ENCODE measurements at regions not wholly inside any gene's neighbourhood (a gene's known extent, or its start where the extent isn't known, plus 50 kb on each side); places are given as distances from the start of the nearest gene placed in this dataset.

GRCh38 chr2:12928197-12928774, 211.6 kb downstream of the TRIB2 start:
- DNase-seq (ENCODE audit: low spot score), result no peak
- Histone ChIP-seq H3K27ac (no peak overlapping the region), H3K27me3 (no peaks in the 10 kb centered on the region), H3K9me3 (no peaks in the 10 kb centered on the region), H3K36me3 (no peaks in the 10 kb centered on the region), H3K4me1 (peaks cover 0 to 31% of the 10 kb centered on the region in 2 donors), H3K4me3 (no peak overlapping the region)
- no peak for TF ChIP-seq CTCF (IDR thresholded peaks at IDR 0.05)

DNA sequence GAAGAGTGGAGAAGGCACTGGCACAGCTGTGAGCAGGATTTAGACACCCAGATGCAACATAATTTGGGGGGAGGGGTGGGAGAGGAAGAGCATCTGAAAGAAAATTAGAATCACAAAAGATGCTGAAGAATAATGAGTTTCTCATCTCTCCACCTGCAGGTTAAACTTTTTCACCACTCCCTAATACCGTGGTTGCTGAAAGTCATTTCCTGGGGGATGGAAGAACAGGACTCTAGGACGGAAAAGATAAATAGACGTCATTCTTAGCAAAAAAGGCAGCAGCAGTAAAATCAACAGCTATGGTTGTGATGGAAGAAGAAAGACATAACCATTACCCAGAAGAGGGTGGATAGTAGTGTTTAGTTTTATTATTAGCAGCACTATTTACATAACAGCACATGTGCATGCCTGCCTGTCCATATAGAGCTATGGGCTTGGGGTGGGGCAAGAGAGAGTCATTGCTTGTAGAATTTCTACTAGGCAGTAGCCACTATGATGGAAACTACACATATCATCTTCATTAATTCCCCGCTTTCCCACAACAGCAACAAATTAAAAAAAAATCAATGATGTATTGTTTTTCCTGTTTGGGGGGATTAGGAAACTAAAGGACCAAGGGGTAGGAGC, 212.2 kb downstream of the TRIB2 start:
- Histone ChIP-seq H3K27ac (no peak overlapping the region), H3K4me3 (no peak overlapping the region), H3K4me1 (peaks cover 0 to 31% of the 10 kb centered on the region in 2 donors), H3K9me3 (no peaks in the 10 kb centered on the region), H3K36me3 (no peaks in the 10 kb centered on the region), H3K27me3 (no peaks in the 10 kb centered on the region)
- TF ChIP-seq CTCF (IDR thresholded peaks at IDR 0.05), result no peak
- DNase-seq (ENCODE audit: low spot score), result no peak

DNA sequence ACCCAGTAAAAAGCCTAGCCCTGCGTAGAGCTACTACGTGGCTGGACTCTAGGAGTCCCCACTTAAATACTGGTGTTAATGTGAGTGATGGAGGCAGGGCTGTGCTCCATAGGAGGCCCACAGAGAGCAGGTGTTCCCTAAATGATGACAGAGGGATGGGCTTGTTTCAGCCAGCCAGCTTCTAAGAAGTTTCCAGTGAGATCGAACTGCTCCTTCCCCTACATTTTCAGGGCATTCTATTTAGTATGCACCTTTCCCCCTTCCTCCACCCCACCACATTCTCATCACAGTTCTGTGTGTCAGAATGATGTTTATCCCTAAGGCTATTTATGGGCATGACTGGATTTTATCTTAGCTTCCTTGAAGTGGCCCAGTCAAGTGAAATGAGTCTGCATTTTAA, 213.0 kb downstream of the TRIB2 start:
- Histone ChIP-seq H3K27me3 (no peaks in the 10 kb centered on the region), H3K36me3 (no peaks in the 10 kb centered on the region), H3K4me3 (no peak overlapping the region), H3K9me3 (no peaks in the 10 kb centered on the region), H3K4me1 (peaks cover 0 to 31% of the 10 kb centered on the region in 2 donors), H3K27ac (peak overlapping the region in 1 of 2 donors; percentile 3)
- no peak for TF ChIP-seq CTCF (IDR thresholded peaks at IDR 0.05)
- no peak for DNase-seq (ENCODE audit: low spot score)

GRCh38 chr2:12930391-12930790, 213.7 kb downstream of the TRIB2 start:
- DNase-seq (ENCODE audit: low spot score), result no peak
- Histone ChIP-seq H3K27ac (no peak overlapping the region), H3K36me3 (no peaks in the 10 kb centered on the region), H3K9me3 (no peaks in the 10 kb centered on the region), H3K4me3 (no peak overlapping the region), H3K4me1 (peaks cover 0 to 31% of the 10 kb centered on the region in 2 donors), H3K27me3 (no peaks in the 10 kb centered on the region)
- TF ChIP-seq CTCF (IDR thresholded peaks at IDR 0.05), result no peak

GRCh38 chr2:12931186-12931844, 214.6 kb downstream of the TRIB2 start:
- no peak for DNase-seq (ENCODE audit: low spot score)
- no peaks in the 10 kb centered on the region for H3K9me3 ChIP-seq
- TF ChIP-seq CTCF (IDR thresholded peaks at IDR 0.05), result peak; percentile 80 to 94
- H3K4me1 ChIP-seq, result peaks cover 0 to 31% of the 10 kb centered on the region in 2 donors
- H3K4me3 ChIP-seq, result no peak overlapping the region
- H3K27ac ChIP-seq, result peak overlapping the region in 1 of 2 donors; percentile 32
- no peaks in the 10 kb centered on the region for H3K27me3 ChIP-seq
- no peaks in the 10 kb centered on the region for H3K36me3 ChIP-seq
